ENCODE measurements at regions not wholly inside any gene's neighbourhood (a gene's known extent, or its start where the extent isn't known, plus 50 kb on each side); places are given as distances from the start of the nearest gene placed in this dataset.

DNA sequence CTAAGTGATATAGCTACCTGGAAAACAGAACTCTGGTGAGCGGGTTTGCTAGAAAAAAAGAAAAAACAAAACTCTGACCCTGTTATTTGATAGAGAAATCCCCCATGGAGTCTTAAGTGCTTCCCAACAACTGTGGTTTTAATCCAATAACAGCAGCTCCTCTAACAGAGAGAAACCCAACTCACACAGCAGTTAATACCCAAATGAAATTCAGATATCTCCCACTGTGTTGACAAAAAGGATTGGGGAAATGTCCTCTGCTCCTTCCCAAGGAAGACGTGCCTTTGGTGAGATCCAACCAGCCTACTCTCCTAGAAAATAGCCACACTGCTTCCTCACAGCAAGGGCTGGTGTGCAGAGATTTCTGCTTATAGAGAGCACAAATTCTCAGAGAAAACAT lies 200.4 kb upstream of the FBXL4 start:
- TF ChIP-seq, protein P1, sequence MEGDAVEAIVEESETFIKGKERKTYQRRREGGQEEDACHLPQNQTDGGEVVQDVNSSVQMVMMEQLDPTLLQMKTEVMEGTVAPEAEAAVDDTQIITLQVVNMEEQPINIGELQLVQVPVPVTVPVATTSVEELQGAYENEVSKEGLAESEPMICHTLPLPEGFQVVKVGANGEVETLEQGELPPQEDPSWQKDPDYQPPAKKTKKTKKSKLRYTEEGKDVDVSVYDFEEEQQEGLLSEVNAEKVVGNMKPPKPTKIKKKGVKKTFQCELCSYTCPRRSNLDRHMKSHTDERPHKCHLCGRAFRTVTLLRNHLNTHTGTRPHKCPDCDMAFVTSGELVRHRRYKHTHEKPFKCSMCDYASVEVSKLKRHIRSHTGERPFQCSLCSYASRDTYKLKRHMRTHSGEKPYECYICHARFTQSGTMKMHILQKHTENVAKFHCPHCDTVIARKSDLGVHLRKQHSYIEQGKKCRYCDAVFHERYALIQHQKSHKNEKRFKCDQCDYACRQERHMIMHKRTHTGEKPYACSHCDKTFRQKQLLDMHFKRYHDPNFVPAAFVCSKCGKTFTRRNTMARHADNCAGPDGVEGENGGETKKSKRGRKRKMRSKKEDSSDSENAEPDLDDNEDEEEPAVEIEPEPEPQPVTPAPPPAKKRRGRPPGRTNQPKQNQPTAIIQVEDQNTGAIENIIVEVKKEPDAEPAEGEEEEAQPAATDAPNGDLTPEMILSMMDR (IDR thresholded peaks at IDR 0.05) = no peak
- TF ChIP-seq EP300 (IDR thresholded peaks at IDR 0.05; ENCODE audit: low read depth) (no peak), POLR2AphosphoS5 (IDR thresholded peaks at IDR 0.05) (no peak), POLR2A (IDR thresholded peaks at IDR 0.05) (no peak)

Data from transverse colon (tissue), 4 donors.